NCI-H1436 (cell line): ENCODE measurements at regions not wholly inside any gene's neighbourhood (a gene's known extent, or its start where the extent isn't known, plus 50 kb on each side); places are given as distances from the start of the nearest gene placed in this dataset.

Source experiments
- DNase-seq: peaks from one replicate; lab custom pipeline; 2025; lab: John Stamatoyannopoulos, UW

DNA sequence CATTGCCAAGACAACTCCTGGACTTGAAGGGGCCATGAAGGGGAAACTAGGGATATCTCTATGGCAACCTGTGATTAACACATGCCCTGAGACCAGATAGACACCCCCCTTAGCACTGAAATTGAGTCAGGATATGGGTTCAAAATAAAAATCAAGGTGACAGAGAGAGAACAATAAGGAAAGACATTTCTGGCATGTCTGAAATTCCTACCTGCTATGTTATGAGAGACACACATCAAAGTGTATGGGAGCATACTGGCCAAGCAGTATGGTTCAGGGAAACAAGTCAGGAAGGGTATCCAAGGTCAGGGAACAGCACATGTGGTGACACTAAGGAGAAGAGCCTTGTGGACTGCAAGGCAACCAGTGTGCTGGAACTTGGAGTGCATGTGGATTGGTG is 388.7 kb downstream of the SHQ1 start:
- DNase-seq = no peak

DNA sequence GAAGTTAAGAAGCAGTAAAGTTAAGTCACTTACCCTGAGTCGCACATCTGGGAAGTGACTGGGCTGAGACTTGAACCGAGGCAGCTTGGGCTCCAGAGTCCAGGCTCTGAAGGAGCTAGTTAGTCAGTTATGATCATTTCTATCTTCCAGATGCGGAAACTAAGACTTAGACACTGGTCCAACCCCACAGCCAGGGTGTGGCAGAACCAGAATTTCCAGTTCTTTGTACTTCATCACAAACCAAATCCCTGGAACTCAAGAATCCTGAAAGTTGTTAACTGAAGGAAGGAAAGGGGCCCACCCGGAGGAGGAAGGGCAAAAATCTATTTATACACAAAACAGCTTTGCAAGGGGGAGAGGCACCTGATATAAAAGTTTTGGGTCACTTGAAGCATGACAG is 389.9 kb downstream of the SHQ1 start:
- no peak for DNase-seq

DNA sequence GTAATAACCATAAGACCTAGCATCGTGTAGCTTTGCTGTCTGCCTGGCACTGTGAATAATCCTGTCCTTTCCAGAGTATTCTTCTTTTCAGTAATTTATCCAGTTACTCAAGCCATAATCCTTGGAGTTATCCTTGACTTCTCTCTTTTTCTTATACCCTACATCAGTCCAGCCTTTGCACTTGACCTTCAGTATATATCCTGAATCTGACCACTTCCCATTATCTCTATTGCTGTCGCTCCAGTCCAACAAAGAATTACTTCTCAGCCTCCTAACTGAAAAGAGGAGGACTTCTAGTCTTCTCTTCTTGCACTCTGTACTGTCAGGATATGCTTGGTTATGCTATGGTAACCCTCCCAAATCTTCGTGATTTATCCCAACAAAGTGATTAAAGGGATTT is 393.8 kb downstream of the SHQ1 start:
- DNase-seq = no peak

DNA sequence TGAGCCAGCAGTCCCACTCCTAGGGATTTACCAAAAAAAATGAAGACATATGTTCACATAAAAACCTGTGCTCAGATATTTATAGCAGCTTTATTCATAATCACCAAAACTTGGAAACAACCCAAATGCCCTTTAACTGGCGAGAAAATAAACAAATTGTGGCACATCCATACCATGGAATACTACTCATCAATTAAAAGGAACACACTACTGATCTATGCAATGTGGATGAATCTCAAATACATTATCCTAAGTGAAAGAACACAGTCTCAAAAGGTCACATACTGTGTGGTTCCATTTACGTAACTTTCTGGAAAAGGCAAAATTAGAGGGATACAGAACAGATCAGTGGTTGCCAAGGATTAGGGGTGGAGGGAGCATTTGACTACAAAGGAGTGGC is 394.5 kb downstream of the SHQ1 start:
- DNase-seq = no peak

DNA sequence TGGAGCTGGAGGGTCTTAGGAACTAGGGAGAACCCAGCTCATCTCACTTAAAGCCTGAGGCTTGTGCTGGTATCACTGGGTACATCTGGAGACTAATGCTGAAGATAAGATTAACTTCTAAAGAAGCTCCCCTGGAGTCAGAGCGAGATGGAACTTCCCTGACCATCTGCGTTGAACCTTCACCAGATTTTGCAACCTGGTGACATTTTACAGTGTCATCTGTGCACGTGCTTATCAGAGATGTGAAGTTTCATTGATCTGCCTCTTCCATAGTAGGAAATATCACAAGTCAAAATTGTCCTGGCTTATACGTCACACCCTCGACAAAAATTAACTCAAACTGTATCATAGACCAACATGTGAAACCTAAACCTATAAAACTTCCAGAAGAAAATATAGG is 395.5 kb downstream of the SHQ1 start:
- no peak for DNase-seq

DNA sequence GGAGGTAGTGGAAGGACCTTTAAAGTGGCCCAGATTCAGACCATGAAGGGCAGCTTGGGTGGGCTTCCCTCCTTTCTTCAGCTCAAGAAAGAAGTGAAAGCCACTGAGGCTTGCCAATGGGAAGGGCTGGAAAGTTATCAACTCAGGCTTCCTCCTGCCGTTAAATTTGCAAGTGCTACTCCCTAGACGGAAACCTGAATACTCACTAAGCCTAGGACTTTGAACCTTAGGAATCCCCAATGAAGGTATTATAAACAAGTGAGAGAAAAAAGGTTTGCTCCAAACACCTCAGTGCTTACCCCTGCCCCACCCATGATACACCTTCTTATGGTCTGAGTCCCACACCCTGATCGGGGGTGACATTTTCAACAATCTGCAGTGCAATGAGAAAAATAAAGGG is 396.4 kb downstream of the SHQ1 start:
- no peak for DNase-seq

DNA sequence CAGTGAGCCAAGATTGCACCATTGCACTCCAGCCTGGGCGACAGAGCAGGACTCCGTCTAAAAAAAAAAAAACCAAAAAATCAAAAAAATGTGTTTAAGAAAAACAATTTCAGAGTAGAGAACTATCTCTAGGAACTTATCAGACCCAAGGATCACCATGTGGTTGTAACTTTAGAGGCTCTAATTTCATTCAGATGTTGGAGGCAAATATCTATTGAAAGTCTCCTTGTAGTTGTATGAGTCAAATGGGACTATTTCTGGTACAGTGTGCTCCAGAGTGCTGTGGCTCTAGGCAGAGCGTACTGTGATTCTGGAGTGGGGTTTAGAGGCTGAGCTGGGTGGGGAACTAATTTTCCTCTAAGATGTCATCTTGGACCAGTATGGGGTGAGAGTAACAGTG is 398.7 kb downstream of the SHQ1 start:
- DNase-seq = no peak

DNA sequence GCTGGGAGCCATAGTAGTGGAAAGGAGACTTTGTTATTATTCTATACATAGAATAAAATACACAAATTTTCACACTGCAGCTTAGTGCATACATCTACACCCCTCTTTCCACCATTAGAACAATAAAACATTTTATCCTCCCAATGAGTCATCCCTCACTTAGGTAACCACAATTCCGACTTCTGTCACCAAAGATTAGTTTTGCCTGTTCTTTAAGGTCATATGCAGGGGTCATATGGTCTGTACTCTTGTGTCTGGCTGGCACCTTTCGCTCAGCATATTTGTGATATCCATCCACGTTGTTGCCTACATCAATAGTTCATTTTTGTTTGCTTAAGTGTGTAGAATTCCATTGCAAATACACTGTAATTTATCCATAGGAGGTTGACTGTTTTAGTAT is 399.4 kb downstream of the SHQ1 start:
- DNase-seq = no peak

DNA sequence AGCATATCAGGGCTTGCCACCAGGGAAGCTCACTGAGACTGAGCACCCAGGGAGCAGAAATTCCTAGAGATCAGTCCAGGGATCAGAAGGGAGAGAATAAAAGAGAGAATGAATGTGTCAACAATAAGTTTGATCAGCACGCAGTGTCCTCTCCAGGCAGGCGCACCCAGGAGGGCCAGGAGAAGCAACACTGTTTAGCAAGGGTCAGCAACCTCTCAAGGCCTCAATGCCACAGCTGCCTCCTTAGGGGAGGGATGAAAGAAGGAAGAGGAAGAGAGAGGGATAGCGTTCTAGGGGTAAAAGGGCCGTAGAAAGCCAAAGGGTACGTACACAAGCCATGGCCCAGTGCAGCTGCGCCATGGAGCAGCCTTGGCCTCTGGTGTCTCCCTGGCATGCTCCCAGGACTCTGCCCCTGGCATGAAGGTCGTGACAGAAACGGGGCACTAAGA is 399.8 kb downstream of the SHQ1 start:
- DNase-seq = no peak

DNA sequence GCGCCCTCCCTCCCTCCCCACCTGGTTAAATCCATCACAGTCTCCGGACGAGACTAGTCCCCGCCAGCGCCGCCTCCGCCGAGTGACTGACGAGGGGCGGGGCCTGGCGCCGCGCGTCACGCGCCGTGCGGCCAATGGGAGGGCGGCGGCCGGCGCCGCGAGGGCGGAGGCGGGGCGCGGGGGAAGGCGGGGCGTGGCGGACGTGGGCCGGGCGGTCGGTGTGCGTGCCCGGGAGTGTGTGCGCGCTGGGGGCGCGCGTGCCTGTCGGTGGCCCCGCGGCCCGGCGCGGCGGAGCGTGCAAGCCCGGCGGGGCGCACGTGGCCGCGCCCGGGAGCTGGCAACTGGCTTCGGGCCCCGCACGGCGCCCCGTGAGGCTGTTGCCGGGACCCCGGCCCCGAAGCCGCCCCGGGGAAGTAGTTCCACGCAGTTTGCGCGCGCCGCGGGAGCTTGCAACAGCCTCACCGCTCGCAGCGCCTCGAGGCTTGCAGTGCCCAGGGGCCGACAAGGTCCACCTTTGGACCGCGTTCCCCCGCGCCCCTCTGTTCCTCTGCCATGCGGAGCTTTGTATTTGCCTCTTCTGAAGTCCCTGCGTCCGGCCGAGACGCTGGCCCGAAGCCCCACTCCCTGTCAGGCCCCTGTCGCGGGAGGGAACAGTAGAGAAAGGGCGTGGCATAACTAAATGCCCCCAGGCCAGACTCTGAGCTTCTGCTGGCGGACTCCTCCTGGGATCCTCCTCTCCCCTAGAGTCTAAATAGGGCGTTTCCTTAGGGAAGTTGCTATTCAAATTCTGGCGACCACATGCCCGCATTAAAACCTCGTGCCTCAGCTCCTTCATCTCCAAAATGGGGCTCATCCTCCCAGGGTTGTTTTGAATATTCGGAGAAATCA is 400.9 kb downstream of the SHQ1 start:
- peak; percentile 61 for DNase-seq

DNA sequence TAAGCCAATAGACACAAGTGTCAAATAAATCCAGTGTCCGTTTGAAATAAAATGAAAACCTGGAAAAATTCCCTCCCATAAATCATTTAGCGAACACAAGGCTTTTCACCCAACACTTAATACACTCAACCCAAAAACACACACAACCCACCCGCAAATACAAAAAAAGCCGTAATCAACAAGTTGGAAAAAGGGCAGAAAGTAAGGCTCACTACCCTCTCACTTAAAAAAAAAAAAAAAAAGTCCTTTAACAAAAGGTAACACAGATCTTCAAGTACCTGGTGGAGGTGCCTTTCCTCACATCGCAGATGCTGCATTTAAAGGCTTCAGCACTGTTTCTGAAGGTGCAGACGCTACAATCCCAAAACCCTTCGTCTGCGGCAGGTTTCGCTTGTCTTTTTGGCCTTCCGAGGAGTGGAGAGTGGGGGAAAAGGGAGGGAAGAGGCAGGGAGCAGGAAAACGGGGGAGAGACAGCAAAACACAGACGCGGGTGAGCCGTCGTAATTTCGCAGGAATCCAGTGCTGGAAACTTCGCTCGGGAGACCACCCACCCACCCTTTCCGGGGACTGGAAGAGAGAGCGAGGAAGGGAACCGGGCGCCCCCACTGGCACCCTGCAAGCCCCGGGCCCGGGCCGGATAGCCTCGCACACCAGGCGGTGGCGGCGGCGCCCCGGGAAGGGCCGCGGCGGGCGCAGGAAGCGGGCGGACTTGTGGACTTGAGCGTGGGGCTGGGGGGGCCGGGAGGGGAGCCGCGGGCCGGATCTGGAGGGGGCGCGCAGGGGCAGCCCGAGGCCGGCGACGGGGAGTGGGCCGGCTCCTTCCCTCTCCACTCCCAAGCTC is 401.8 kb downstream of the SHQ1 start, which contains the start of gene RYBP:
RYBP (minus strand) TSS at position 404 of the 841 bp plus-strand sequence.
- DNase-seq = no peak

DNA sequence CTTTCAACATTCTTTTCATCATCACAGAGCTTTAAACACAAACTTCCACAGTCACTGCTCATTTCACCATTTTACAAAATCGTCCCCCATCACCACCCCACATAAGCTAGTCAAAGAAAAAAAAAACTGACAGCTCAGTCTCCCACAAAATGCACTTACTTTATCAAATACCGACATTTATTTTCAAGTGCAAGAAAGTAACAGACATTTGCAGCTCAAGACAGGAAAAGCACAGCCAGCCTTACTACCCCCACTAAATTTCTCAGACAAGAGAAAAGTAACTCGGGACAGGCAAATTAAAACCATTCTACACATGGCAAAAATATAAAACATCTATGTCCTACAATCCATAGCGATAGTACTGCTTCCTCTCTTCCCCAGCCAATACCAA is 402.4 kb downstream of the SHQ1 start:
- no peak for DNase-seq

DNA sequence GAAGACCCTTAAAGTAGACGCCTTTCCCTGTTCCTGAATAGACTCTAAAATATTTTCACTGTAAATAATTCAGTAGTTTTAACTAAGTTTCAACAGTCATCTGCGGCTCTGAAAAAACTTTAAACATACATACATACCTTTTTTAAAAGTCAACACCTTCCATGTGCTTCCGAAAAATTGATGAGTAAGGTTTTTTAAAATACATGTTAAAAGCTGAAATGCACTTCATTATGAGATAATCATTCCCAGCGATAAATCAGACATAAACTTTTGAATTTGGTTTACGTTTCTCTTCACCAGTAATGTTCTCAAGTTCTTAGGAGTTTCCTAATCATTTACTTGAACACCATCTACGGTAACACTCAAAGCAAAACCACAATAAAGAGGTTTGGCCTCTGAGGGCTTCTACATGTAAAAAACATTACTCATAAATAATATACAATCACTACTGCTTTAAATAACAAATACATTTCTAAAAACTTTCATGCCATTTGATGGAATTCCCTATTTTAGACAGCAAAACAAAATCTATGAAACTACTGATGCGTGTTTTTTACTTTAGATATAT is 403.5 kb downstream of the SHQ1 start:
- DNase-seq = no peak

DNA sequence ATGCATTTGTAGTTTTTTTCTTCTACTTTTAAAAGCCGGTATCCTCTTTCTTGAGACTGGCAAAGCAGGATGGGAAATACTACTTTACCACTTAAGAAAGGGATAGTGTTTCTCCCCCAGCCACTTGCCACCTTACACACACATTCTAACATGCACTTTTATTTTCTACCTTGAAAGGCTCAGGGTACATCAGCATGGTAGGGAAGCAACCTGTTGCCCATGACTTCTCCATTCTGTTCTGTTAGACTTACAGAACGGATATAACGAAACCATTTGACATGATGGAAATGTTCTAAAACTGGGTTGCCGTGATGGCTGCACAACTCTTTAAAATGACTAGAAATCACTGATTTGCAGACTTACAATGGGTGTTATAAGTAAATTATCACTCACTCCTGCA is 405.5 kb downstream of the SHQ1 start:
- DNase-seq = no peak

DNA sequence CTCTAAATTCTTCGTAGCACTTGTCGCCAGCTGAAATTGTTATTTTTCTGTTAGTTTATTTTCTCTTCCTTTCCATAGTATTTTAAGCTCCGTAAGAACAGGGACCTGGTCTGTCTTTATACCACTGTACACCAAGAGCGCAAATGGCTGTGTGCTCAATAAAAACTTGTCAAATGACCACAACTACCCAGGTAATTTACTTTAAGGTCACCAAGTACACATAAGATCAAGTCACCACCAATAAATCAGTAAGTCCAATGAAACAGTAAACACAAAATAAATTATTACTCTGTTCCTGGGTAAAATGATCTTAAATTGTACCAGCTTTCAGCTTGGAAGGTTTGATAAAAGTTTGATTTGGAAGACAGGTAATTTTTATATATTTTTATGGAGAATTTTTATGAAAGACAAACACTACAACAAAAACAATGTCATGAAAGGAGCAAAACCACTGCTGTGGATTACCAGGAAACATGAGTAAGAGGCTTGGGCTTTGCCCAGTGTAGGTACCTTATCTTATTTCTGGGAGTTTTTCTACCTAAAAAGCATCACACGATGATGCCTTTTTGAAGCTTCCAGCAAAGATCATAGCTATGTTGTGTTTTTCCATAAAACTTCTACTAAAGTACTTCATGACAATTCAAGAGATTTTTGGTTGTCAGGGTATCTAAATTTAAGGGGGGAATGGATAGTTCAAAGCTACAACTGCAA is 406.8 kb downstream of the SHQ1 start:
- no peak for DNase-seq

DNA sequence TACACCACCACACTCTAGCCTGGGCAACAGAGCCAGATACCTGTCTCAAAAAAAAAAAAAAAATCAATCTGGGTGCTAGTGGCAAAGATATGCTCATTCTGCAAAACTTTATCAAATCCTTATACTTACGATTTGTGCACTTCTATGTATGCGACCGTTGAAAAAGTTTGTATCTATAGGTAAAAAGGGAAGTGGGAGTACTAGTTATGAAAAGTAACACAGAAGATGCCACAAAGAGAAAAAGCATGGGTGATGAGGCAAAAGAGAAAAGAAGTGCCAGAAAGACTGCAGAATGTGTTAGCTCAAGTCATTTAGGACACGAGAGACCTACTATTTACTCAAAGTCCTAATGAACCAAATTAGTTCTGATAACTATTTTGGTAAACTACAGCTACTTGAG is 407.8 kb downstream of the SHQ1 start:
- DNase-seq = no peak

DNA sequence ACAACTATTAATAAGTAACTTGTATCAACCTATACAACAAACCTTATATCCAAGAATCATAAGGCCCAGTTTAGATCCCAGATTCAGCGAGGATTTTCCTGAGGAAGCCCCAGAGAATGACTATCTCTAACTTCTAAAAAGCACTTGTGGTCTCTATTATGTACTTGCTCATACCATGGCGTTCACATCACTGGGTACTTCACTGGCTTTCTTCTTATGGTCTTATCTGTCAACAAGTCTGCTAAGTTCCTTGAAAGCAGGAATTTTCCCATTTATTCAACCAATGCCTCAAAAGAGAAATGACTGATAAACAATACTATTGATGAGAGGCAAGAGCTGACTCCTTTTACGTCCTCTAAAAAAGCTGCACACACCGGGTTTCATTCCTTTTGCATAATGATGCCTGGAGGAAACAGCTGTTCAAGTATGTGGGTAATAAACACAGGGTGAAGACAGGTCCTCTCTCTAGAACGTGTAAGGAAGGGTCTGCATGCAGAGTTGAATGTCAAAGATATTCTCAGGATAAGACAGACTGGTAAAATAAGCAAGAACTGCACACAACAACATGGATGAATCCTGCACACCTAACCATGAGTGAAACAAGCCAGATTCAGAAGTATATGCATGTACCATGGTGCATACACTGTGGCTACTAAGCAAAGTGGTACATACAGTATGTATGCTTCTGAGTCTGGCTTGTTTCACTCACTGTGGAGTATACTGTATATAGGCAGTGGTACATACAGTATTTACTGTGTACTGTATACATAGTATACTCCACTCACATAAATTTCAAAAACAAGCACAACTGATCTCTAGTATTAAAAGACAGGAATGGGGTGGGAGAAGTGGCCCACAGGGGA is 408.7 kb downstream of the SHQ1 start:
- no peak for DNase-seq

DNA sequence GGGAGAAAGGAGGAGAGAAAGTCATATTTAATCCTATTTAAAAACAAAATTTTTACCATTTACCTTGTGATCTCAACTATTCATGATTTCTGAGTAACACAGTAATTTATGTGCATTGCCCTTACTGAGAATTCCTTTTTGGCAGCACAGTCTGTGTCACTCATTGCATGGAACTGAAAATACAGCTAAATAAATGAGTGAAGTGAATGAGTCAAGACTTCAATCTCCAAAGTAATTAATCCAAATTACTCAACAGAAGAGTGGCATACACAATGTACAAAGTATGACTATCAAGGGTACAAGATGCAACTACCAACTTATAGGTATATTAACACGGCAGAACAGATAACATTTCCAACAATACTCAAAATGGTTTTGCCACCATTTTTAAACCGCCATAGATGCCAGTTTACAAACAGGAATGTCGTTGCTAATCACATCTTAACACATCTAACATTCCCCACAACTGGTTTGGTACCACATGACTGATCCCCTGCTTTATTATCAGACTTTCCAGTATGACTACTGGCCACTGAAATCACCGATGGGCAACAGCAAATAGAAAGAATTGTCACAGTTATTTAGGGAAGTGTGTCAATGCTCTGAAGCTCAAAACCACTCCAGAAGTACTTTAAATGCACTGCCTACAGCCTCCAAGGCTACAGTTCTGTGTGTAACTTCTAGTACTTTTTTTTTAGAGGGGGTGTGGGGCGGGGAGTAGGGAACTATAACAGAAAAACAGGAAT is 410.4 kb downstream of the SHQ1 start:
- no peak for DNase-seq

DNA sequence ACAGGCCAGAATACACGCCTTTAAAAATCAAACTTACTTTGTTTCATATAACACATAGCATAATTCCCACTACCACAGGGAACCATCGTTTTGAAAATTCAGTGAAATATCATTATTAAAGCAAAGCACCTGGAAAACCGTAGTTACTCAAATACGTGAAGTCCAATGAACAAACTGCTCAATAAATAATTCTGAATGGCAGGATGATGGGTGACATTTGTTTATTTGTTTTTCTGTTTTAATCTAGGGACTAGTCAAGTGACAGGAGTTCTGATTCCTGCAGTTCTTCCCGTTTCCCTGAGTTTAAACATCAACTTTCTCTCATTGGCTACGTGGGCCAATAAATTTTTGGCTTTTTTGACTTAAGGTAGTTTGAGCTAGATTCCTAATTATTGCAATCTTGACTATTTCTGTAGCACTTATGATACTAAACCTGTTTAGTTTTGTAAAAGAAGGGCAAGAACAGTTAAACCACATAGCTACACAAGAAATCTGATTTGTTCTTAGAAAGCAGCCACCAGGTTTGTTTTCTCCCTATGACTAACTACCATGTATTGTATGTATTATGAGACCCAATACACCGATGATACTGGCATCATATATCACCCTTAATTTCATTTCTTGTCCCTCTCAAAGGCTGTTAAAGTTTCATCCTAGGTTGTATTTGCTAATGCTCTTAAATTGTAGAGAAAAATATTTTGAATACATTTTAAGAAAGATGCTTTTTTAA is 411.2 kb downstream of the SHQ1 start:
- no peak for DNase-seq

DNA sequence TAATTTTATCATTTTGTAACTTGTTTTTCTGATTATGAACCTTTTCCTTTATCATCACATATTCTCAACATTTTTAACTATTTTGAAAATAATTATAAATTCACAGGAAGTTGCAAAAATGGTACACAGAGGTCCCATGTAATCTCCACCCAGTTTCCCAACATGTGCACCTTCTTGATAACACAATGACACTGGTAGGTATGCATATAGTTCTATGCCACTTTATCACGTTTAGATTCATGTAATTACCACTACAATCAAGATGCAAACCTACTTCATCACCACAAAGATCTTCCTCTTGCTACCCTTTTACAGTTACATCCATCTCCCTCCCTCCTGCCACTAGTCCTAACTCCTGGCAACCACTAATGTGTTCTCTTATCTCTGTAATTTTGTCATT is 413.9 kb downstream of the SHQ1 start:
- no peak for DNase-seq
